GM12878 (cell line): ENCODE measurements at regions not wholly inside any gene's neighbourhood (a gene's known extent, or its start where the extent isn't known, plus 50 kb on each side); places are given as distances from the start of the nearest gene placed in this dataset.

ENCODE experiments used
- ATAC-seq: fragments of 200-7000 bp; cut with Tn5 transposase; 3 replicates; pipeline ENCODE4 v1.9.1; 2020; ENCODE audit warnings: mild to moderate bottlenecking, moderate library complexity
- BruUV-seq: library from RNA; stranded (reverse); fragments of 400-500 nt; replicated peaks from 2 replicates; lab custom pipeline; 2021; lab: Mats Ljungman, UMichigan
- CTCF ChIA-PET: fragments of 300-600 bp; sonication (Branson Sonifier 250); formaldehyde crosslinking; extraction: SDS; loops from one replicate; lab custom pipeline; 2021; ENCODE audit warnings: inconsistent platforms; lab: Yijun Ruan, JAX
- POLR2A ChIA-PET: fragments of 350-600 bp; formaldehyde crosslinking; extraction: SDS; loops from one replicate; lab custom pipeline; 2021; ENCODE audit warnings: inconsistent platforms; lab: Charles Lee
- RAD21 ChIA-PET: fragments of 300-600 bp; sonication (Branson Sonifier 250); formaldehyde crosslinking; loops from one replicate; lab custom pipeline; 2023; ENCODE audit warnings: antibody characterized with exemption; ENCODE audit not compliant: unreplicated experiment; lab: Charles Lee
- SMC1A ChIA-PET: fragments of 300-600 bp; sonication (Branson Sonifier 250); formaldehyde crosslinking; loops from one replicate; lab custom pipeline; 2023; ENCODE audit not compliant: unreplicated experiment, uncharacterized antibody; lab: Charles Lee
- DNase-seq: peaks from one replicate; pipeline ENCODE4 v3.0.0-alpha.2; 2011; ENCODE audit warnings: low read depth, low spot score
- FAIRE-seq: peaks from 3 replicates; lab custom pipeline; 2011; peaks lifted over from hg19 to GRCh38; lab: Jason Lieb, UNC
- H2AFZ ChIP-seq: 2 replicates; pipeline ENCODE4 v1.6.0; 2011; ENCODE audit warnings: low read depth, low read length, control low read depth; ENCODE audit not compliant: control insufficient read depth
- H3K27ac ChIP-seq: 2 replicates; pipeline ENCODE4 v1.5.1; 2011; ENCODE audit warnings: control low read depth; ENCODE audit not compliant: control insufficient read depth, insufficient read depth
- H3K27me3 ChIP-seq, 2 experiments: replicated peaks in 1 of 2; 2 replicates each; pipeline versions ENCODE4 v1.6.0 to v1.6.1; 2011; ENCODE audit warnings: low read length in 1 of 2; ENCODE audit not compliant: control insufficient read depth in 2 of 2, insufficient read depth in 2 of 2
- H3K36me3 ChIP-seq, 2 experiments: 2 replicates each; pipeline ENCODE4 v1.5.1; 2011; ENCODE audit warnings: low read length in 1 of 2; ENCODE audit not compliant: control insufficient read depth in 2 of 2, insufficient read depth in 2 of 2
- H3K4me1 ChIP-seq: 2 replicates; pipeline ENCODE4 v1.6.1; 2011; ENCODE audit warnings: mild to moderate bottlenecking, low read length, moderate library complexity, mixed read lengths; ENCODE audit not compliant: control insufficient read depth, insufficient read depth
- H3K4me2 ChIP-seq: 2 replicates; pipeline ENCODE4 v1.6.0; 2011; ENCODE audit warnings: control low read depth; ENCODE audit not compliant: control insufficient read depth, insufficient read depth
- H3K4me3 ChIP-seq: fragments of 200-600 bp; sonication (generic); 2 replicates; pipeline ENCODE4 v1.5.1; 2016
- H3K79me2 ChIP-seq: 2 replicates; pipeline ENCODE4 v1.6.0; 2011; ENCODE audit warnings: low read length; ENCODE audit not compliant: control insufficient read depth, insufficient read depth
- H3K9ac ChIP-seq: 2 replicates; pipeline ENCODE4 v1.8.0; 2011; ENCODE audit warnings: low read length, control low read depth, mixed read lengths; ENCODE audit not compliant: control insufficient read depth, insufficient read depth
- H3K9me3 ChIP-seq: replicated peaks from 3 replicates; pipeline ENCODE4 v1.5.1; 2011; ENCODE audit warnings: mild to moderate bottlenecking, low read length; ENCODE audit not compliant: control insufficient read depth, insufficient read depth
- H4K20me1 ChIP-seq: 2 replicates; pipeline ENCODE4 v1.6.0; 2011; ENCODE audit not compliant: control insufficient read depth, insufficient read depth
- ATF7 ChIP-seq: fragments of 450-650 bp; IDR thresholded peaks from 2 replicates; pipeline ENCODE4 v1.6.1; 2016; ENCODE audit warnings: low read depth, mild to moderate bottlenecking
- BACH1 ChIP-seq: fragments of 450-650 bp; IDR thresholded peaks from 2 replicates; pipeline ENCODE4 v1.6.1; 2017; ENCODE audit warnings: mild to moderate bottlenecking, borderline replicate concordance
- ESRRA ChIP-seq: IDR thresholded peaks from 2 replicates; pipeline ENCODE4 v1.6.1; 2012; ENCODE audit warnings: mild to moderate bottlenecking, low read length, improper control_type of control experiment
- FOXK2 ChIP-seq: fragments of 450-650 bp; IDR thresholded peaks from 2 replicates; pipeline ENCODE4 v1.6.1; 2017; ENCODE audit warnings: mild to moderate bottlenecking, moderate library complexity
- HDGF ChIP-seq: fragments of 450-650 bp; IDR thresholded peaks from 2 replicates; pipeline ENCODE4 v1.6.1; 2016; ENCODE audit warnings: antibody characterized with exemption
- IKZF1 ChIP-seq: fragments of 450-650 bp; conservative IDR thresholded peaks from 2 replicates; pipeline ENCODE4 v1.6.1; 2017; ENCODE audit warnings: antibody characterized with exemption, mild to moderate bottlenecking
- KLF5 ChIP-seq: fragments of 450-650 bp; IDR thresholded peaks from 2 replicates; pipeline ENCODE4 v1.6.1; 2014; ENCODE audit warnings: mild to moderate bottlenecking; ENCODE audit not compliant: partially characterized antibody
- PAX8 ChIP-seq: fragments of 450-650 bp; IDR thresholded peaks from 2 replicates; pipeline ENCODE4 v1.6.1; 2017; ENCODE audit warnings: mild to moderate bottlenecking, moderate library complexity
- POU2F2 ChIP-seq: IDR thresholded peaks from 3 replicates; pipeline ENCODE4 v1.6.1; 2011; ENCODE audit warnings: low read depth, mild to moderate bottlenecking, low read length, borderline replicate concordance
- RFX5 ChIP-seq: IDR thresholded peaks from 2 replicates; pipeline ENCODE4 v1.6.1; 2011; ENCODE audit warnings: low read depth, low read length, improper control_type of control experiment
- TCF3 ChIP-seq: IDR thresholded peaks from 2 replicates; pipeline ENCODE4 v1.6.1; 2012; ENCODE audit warnings: low read depth, mild to moderate bottlenecking, low read length, borderline replicate concordance; ENCODE audit not compliant: insufficient read depth
- TCF7 ChIP-seq: IDR thresholded peaks from 2 replicates; pipeline ENCODE4 v1.6.1; 2014; ENCODE audit warnings: antibody characterized with exemption, borderline replicate concordance
- ZSCAN29 ChIP-seq: fragments of 450-650 bp; IDR thresholded peaks from 2 replicates; pipeline ENCODE4 v1.6.1; 2017; ENCODE audit warnings: mild to moderate bottlenecking, moderate library complexity
- WGBS: methylation state at CpG from one replicate; pipeline ENCODE4 v1.1.6; 2016; ENCODE audit warnings: low lambda C conversion rate; ENCODE audit not compliant: insufficient replicate concordance, insufficient coverage; ENCODE audit errors: missing lambda C conversion rate; 5-methylcytosine and 5-hydroxymethylcytosine counted together
- in situ Hi-C: fragments of 300-500 bp; cut with MboI; formaldehyde crosslinking; loops from 9 replicates; pipeline ENCODE4 v1.14.3; 2018; ENCODE audit warnings: mixed read lengths
- intact Hi-C: fragments of 100-400 bp; cut with micrococcal nuclease; formaldehyde crosslinking; loops from one replicate; pipeline ENCODE4 v1.14.2; 2022; ENCODE audit not compliant: unreplicated experiment

- H3K9me3 ChIP-seq, result peaks cover 6% of the 10 kb centered on the region; the same call in 2 of the 3 replicates
- SMC1A ChIA-PET, result no interaction called here
- FAIRE-seq (no peak), DNase-seq (no peak), ATAC-seq (no peak)
- no peak for TF ChIP-seq KLF5
- TF ChIP-seq ESRRA, result no peak
- TF ChIP-seq ZSCAN29, result no peak
- TF ChIP-seq FOXK2, result no peak
- no peak for TF ChIP-seq POU2F2
- TF ChIP-seq PAX8, result no peak
- TF ChIP-seq TCF7, result no peak
- no peak for TF ChIP-seq RFX5
- no peak for TF ChIP-seq ATF7
- no peak for TF ChIP-seq TCF3
- TF ChIP-seq BACH1, result no peak
- no peak for TF ChIP-seq HDGF
- no peak for TF ChIP-seq IKZF1
- RAD21 ChIA-PET, result no interaction called here
- no peak overlapping the region for H3K4me2 ChIP-seq
- in situ Hi-C loops, result no loop called here
- H3K4me3 ChIP-seq, result no peak overlapping the region
- no peak overlapping the region for H3K9ac ChIP-seq
- POLR2A ChIA-PET, result no interaction called here
- H3K36me3 ChIP-seq, result no peaks in the 10 kb centered on the region
- no peaks in the 10 kb centered on the region for H3K4me1 ChIP-seq
- WGBS, result 74% methylated on average over 3 of the region's 3 CpGs
- no peaks in the 10 kb centered on the region for H4K20me1 ChIP-seq
- no peaks in the 10 kb centered on the region for H3K79me2 ChIP-seq
- intact Hi-C loops, result no loop called here
- H3K27me3 ChIP-seq, result no peaks in the 10 kb centered on the region
- no peak overlapping the region for H3K27ac ChIP-seq
- no TSS peak for BruUV-seq
- CTCF ChIA-PET, result no interaction called here
- no peak overlapping the region for H2AFZ ChIP-seq
These were observed 289.1 kb upstream of the CLNK start for GRCh38 chr4:10973686-10974085.
